ENCODE measurements at regions not wholly inside any gene's neighbourhood (a gene's known extent, or its start where the extent isn't known, plus 50 kb on each side); places are given as distances from the start of the nearest gene placed in this dataset.

GRCh38 chr4:123127875-123128274, 205.5 kb upstream of the NUDT6 start:
- TF ChIP-seq, protein P1, sequence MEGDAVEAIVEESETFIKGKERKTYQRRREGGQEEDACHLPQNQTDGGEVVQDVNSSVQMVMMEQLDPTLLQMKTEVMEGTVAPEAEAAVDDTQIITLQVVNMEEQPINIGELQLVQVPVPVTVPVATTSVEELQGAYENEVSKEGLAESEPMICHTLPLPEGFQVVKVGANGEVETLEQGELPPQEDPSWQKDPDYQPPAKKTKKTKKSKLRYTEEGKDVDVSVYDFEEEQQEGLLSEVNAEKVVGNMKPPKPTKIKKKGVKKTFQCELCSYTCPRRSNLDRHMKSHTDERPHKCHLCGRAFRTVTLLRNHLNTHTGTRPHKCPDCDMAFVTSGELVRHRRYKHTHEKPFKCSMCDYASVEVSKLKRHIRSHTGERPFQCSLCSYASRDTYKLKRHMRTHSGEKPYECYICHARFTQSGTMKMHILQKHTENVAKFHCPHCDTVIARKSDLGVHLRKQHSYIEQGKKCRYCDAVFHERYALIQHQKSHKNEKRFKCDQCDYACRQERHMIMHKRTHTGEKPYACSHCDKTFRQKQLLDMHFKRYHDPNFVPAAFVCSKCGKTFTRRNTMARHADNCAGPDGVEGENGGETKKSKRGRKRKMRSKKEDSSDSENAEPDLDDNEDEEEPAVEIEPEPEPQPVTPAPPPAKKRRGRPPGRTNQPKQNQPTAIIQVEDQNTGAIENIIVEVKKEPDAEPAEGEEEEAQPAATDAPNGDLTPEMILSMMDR (IDR thresholded peaks at IDR 0.05), result no peak
- no peak for TF ChIP-seq POLR2A (IDR thresholded peaks at IDR 0.05)
- peak overlapping the region in 2 of 12 donors; percentile 25 to 48 for H3K27ac ChIP-seq

GRCh38 chr4:123133397-123134050, 211.1 kb upstream of the NUDT6 start:
- intact Hi-C loops (cut with DNase I), result loop anchor here in 1 of 10 donors (10.0 kb wide), 1 partner anchor 241 kb away; no protein-coding TSS in a partner anchor
- WGBS, 4 donors, result 59 to 80% (median 74%) methylated on average over 4 of the region's 4 CpGs
- H3K4me3 ChIP-seq, result no peak overlapping the region
- DNase-seq (no peak), ATAC-seq (no peak)
- H3K36me3 ChIP-seq, result no peaks in the 10 kb centered on the region
- TF ChIP-seq, protein P1 (IDR thresholded peaks at IDR 0.05), result no peak
- TF ChIP-seq POLR2A (IDR thresholded peaks at IDR 0.05), result no peak
- no peaks in the 10 kb centered on the region for H3K27me3 ChIP-seq
- H3K27ac ChIP-seq, result no peak overlapping the region
- H3K9me3 ChIP-seq, result no peaks in the 10 kb centered on the region
- H3K4me1 ChIP-seq, result no peaks in the 10 kb centered on the region

More at GRCh38 chr4:123127875-123128274, 205.5 kb upstream of the NUDT6 start:
- 64 to 71% (median 66%) methylated on average over 2 of the region's 2 CpGs for WGBS, 4 donors
- intact Hi-C loops (cut with DNase I), result loop anchor here in 9 of 10 donors (2.0 to 10.0 kb wide), 11 partner anchors 114 to 1137 kb away; partner anchors contain the start of gene SPRY1 (in 6 of the 9)
- Histone ChIP-seq H3K4me1 (peaks cover 0 to 12% (median 3%) of the 10 kb centered on the region in 12 donors), H3K27me3 (no peaks in the 10 kb centered on the region), H3K4me3 (no peak overlapping the region), H3K36me3 (no peaks in the 10 kb centered on the region), H3K9me3 (no peaks in the 10 kb centered on the region)
- DNase-seq, result no peak
- ATAC-seq, result no peak

GRCh38 chr4:123144616-123145015, 222.2 kb upstream of the NUDT6 start:
- no peak overlapping the region for H3K4me3 ChIP-seq
- DNase-seq (no peak), ATAC-seq (no peak)
- H3K27me3 ChIP-seq, result no peaks in the 10 kb centered on the region
- TF ChIP-seq, protein P1 (IDR thresholded peaks at IDR 0.05), result no peak
- no peak for TF ChIP-seq POLR2A (IDR thresholded peaks at IDR 0.05)
- H3K4me1 ChIP-seq, result no peaks in the 10 kb centered on the region
- H3K9me3 ChIP-seq, result no peaks in the 10 kb centered on the region
- H3K36me3 ChIP-seq, result no peaks in the 10 kb centered on the region
- intact Hi-C loops (cut with DNase I), result no loop called here
- no peak overlapping the region for H3K27ac ChIP-seq

GRCh38 chr4:123158576-123158975, 236.2 kb upstream of the NUDT6 start:
- DNase-seq (no peak), ATAC-seq (no peak)
- 56 to 63% (median 57%) methylated on average over 3 of the region's 3 CpGs for WGBS, 4 donors
- H3K27ac ChIP-seq, result no peak overlapping the region
- no peaks in the 10 kb centered on the region for H3K4me1 ChIP-seq
- H3K9me3 ChIP-seq, result no peaks in the 10 kb centered on the region
- intact Hi-C loops (cut with DNase I), result no loop called here
- no peaks in the 10 kb centered on the region for H3K27me3 ChIP-seq
- TF ChIP-seq, protein P1 (IDR thresholded peaks at IDR 0.05), result no peak
- no peak for TF ChIP-seq POLR2A (IDR thresholded peaks at IDR 0.05)
- no peak overlapping the region for H3K4me3 ChIP-seq
- H3K36me3 ChIP-seq, result no peaks in the 10 kb centered on the region

Measured in heart left ventricle (tissue), 16 donors.